GM13977 (cell line): ENCODE measurements at regions not wholly inside any gene's neighbourhood (a gene's known extent, or its start where the extent isn't known, plus 50 kb on each side); places are given as distances from the start of the nearest gene placed in this dataset.

Experiments
- DNase-seq: peaks from one replicate; pipeline ENCODE4 v3.0.0; 2012; ENCODE audit warnings: low spot score
- CTCF ChIP-seq: IDR thresholded peaks from 2 replicates; pipeline ENCODE4 v1.5.1; 2012; ENCODE audit warnings: mild to moderate bottlenecking, control low read depth; ENCODE audit not compliant: insufficient read depth; ENCODE audit errors: extremely low read depth, missing control alignments
- in situ Hi-C: fragments of 300-500 bp; cut with MboI; formaldehyde crosslinking; loops from one replicate; pipeline ENCODE4 v1.12.0; 2022; ENCODE audit warnings: low sequenced_read_pairs, low pct_unique_long_range_greater_than_20kb, mixed read lengths, inconsistent platforms; ENCODE audit not compliant: unreplicated experiment

GRCh38 chr7:155187061-155187785 lies 110.5 kb upstream of the INSIG1 start:
- in situ Hi-C loops: no loop called here
- no peak for TF ChIP-seq CTCF
- no peak for DNase-seq

GRCh38 chr7:155188357-155188756 lies 109.3 kb upstream of the INSIG1 start:
- no peak for TF ChIP-seq CTCF
- DNase-seq: no peak
- in situ Hi-C loops: no loop called here

GRCh38 chr7:155188821-155189581 lies 108.7 kb upstream of the INSIG1 start:
- no peak for TF ChIP-seq CTCF
- in situ Hi-C loops: no loop called here
- no peak for DNase-seq

GRCh38 chr7:155189590-155189989 lies 108.1 kb upstream of the INSIG1 start:
- in situ Hi-C loops: no loop called here
- DNase-seq: no peak
- TF ChIP-seq CTCF: no peak

- DNase-seq: peak; percentile 81
- peak; percentile 96 for TF ChIP-seq CTCF
- in situ Hi-C loops: no loop called here
These were observed 107.0 kb upstream of the INSIG1 start for GRCh38 chr7:155190688-155191087.

- TF ChIP-seq CTCF: no peak
- in situ Hi-C loops: no loop called here
- DNase-seq: no peak
These were observed 106.5 kb upstream of the INSIG1 start for GRCh38 chr7:155191137-155191536.
